SU-DHL-6 (cell line): ENCODE measurements at regions not wholly inside any gene's neighbourhood (a gene's known extent, or its start where the extent isn't known, plus 50 kb on each side); places are given as distances from the start of the nearest gene placed in this dataset.

Experiments used
- EZH2phosphoT487 ChIP-seq: fragments of 200-600 bp; sonication (generic), shearing (Covaris generic); conservative IDR thresholded peaks from 2 replicates; pipeline ENCODE4 v1.6.1; 2018; ENCODE audit warnings: mild to moderate bottlenecking, antibody characterized with exemption, low read length, moderate library complexity, mixed read lengths
- TF ChIP-seq, protein P1 (sequence below): fragments of 200-600 bp; sonication (generic); IDR thresholded peaks from one replicate; pipeline ENCODE4 v1.5.1; 2017; ENCODE audit warnings: antibody characterized with exemption, mild to moderate bottlenecking, low read length, moderate library complexity; ENCODE audit not compliant: insufficient read depth, poor library complexity, severe bottlenecking

DNA sequence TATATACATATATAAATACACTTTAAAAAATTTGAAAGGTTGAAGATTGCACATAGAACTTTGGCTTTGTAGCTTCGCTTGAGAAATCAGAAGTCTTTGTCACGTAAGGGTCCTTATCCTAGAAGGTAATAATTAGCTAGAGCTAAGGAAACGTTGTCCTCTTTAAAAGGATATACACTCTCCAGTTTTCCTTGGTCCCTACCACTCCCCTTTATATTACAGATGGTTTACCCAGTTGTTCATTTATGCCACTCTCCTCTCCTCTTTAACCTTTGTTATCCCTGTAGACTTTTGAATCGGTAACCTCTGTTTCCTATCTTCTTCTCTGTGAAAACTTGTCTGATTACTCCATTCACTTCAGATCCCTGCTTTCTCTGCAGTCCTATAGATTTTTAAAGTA lies 1101.0 kb upstream of the SEMA6A start:
- TF ChIP-seq, protein P1, sequence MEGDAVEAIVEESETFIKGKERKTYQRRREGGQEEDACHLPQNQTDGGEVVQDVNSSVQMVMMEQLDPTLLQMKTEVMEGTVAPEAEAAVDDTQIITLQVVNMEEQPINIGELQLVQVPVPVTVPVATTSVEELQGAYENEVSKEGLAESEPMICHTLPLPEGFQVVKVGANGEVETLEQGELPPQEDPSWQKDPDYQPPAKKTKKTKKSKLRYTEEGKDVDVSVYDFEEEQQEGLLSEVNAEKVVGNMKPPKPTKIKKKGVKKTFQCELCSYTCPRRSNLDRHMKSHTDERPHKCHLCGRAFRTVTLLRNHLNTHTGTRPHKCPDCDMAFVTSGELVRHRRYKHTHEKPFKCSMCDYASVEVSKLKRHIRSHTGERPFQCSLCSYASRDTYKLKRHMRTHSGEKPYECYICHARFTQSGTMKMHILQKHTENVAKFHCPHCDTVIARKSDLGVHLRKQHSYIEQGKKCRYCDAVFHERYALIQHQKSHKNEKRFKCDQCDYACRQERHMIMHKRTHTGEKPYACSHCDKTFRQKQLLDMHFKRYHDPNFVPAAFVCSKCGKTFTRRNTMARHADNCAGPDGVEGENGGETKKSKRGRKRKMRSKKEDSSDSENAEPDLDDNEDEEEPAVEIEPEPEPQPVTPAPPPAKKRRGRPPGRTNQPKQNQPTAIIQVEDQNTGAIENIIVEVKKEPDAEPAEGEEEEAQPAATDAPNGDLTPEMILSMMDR: no peak
- no peak for TF ChIP-seq EZH2phosphoT487
